ENCODE measurements at regions not wholly inside any gene's neighbourhood (a gene's known extent, or its start where the extent isn't known, plus 50 kb on each side); places are given as distances from the start of the nearest gene placed in this dataset.

DNA sequence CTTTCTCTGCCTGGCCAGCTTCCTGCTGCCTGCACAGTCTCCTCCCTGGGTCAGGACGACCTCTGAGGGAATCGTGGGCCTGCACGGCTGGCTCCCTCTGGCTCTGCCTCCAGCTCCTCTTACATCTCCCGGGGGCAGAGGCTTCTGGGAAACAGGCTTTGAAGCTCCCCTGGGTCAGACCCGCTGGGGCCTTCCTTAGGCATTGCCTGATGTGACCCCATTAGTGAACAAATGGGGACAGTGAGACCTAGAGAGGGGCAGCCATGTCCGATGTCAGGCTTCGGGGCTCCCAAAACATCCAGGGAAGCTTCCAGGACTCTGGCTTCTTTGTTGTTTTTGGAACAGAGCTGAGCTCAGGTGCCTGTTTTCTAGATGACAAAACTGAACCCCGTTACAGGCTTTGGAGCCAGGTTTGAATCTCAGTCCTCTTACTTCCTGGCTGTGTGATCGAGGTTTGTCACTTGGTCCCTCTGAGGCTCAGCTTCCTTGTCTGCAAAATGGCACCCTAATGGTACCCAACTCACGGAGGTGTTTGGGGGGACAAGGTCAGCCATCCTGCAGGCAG, 94.3 kb downstream of the CEBPB start:
- H3K27ac Mint-ChIP-seq (ENCODE audit: unreplicated experiment): no peak overlapping the region
- no peaks in the 10 kb centered on the region for H3K36me3 Mint-ChIP-seq (ENCODE audit: low read depth)
- H3K4me1 Mint-ChIP-seq: peaks cover 17% of the 10 kb centered on the region
- H3K9me3 Mint-ChIP-seq: no peaks in the 10 kb centered on the region
- H3K27me3 Mint-ChIP-seq (ENCODE audit: low read depth): no peaks in the 10 kb centered on the region
- H3K4me3 Mint-ChIP-seq: no peak overlapping the region
- TF ChIP-seq, protein P1, sequence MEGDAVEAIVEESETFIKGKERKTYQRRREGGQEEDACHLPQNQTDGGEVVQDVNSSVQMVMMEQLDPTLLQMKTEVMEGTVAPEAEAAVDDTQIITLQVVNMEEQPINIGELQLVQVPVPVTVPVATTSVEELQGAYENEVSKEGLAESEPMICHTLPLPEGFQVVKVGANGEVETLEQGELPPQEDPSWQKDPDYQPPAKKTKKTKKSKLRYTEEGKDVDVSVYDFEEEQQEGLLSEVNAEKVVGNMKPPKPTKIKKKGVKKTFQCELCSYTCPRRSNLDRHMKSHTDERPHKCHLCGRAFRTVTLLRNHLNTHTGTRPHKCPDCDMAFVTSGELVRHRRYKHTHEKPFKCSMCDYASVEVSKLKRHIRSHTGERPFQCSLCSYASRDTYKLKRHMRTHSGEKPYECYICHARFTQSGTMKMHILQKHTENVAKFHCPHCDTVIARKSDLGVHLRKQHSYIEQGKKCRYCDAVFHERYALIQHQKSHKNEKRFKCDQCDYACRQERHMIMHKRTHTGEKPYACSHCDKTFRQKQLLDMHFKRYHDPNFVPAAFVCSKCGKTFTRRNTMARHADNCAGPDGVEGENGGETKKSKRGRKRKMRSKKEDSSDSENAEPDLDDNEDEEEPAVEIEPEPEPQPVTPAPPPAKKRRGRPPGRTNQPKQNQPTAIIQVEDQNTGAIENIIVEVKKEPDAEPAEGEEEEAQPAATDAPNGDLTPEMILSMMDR (conservative IDR thresholded peaks at IDR 0.05): no peak
- no peak for DNase-seq (ENCODE audit: low read depth, low spot score)

DNA sequence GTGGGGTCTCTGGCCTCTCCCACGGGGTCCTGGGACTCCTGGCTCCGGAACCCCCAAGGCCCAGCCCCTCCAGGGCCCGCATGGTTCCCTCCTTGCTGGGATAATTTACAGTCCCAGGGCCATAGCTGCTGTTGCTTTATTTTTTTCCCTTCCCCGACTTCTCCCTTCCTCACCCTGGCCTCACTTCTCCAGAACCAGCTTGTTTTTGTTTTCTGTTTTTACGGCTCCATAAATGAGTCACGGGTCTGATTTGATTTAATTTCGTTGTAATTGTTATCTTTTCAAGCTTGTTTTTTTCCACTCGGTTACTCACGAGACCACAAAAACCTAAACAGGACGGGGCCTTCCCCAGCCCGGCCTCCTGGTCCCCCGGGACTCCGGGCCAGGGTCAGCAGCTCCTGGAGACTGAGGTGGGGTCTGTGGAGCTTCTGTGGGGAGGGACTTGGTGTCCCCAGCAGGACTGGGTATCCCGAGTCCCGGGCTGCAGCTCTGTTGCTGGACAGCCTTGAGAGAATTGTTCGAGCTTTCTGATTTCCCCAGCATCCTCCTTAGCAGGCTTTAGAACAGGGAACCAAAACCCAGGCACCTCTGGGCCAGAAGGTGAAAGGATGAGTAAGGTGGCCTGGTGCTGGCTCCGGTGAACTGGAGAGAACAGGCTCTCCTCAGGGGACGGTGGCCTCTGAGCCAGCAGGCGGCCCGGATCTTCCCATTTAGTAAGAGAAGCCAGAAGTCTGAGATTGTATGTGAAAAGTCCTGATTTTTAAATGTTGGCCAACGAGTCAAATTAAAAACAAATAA, 94.9 kb downstream of the CEBPB start:
- peaks cover 17% of the 10 kb centered on the region for H3K4me1 Mint-ChIP-seq
- peak overlapping the region; percentile 54 for H3K27ac Mint-ChIP-seq (ENCODE audit: unreplicated experiment)
- H3K9me3 Mint-ChIP-seq: no peaks in the 10 kb centered on the region
- no peaks in the 10 kb centered on the region for H3K36me3 Mint-ChIP-seq (ENCODE audit: low read depth)
- no peak overlapping the region for H3K4me3 Mint-ChIP-seq
- no peaks in the 10 kb centered on the region for H3K27me3 Mint-ChIP-seq (ENCODE audit: low read depth)
- TF ChIP-seq, protein P1 (conservative IDR thresholded peaks at IDR 0.05): no peak
- DNase-seq (ENCODE audit: low read depth, low spot score): no peak

DNA sequence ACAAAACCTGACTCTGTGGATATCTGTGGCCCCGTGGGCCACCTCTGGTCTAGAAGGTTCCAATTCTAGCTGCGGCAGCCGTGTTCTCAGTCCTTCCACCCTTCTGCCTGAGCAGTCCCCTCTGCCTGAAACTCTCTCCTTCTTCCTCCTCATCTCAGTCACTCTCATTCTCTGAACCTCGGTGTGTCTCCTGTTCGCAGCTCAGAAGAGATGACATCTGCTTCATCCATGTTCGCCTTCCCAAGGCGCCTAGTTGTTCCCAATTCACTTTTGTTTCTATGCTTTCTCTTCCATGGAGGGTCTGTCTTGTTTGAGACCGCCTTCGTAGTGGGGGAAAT, 95.5 kb downstream of the CEBPB start:
- TF ChIP-seq, protein P1 (conservative IDR thresholded peaks at IDR 0.05): no peak
- no peaks in the 10 kb centered on the region for H3K36me3 Mint-ChIP-seq (ENCODE audit: low read depth)
- peaks cover 17% of the 10 kb centered on the region for H3K4me1 Mint-ChIP-seq
- no peak for DNase-seq (ENCODE audit: low read depth, low spot score)
- H3K27ac Mint-ChIP-seq (ENCODE audit: unreplicated experiment): peak overlapping the region; percentile 57
- no peaks in the 10 kb centered on the region for H3K27me3 Mint-ChIP-seq (ENCODE audit: low read depth)
- no peak overlapping the region for H3K4me3 Mint-ChIP-seq
- no peaks in the 10 kb centered on the region for H3K9me3 Mint-ChIP-seq

DNA sequence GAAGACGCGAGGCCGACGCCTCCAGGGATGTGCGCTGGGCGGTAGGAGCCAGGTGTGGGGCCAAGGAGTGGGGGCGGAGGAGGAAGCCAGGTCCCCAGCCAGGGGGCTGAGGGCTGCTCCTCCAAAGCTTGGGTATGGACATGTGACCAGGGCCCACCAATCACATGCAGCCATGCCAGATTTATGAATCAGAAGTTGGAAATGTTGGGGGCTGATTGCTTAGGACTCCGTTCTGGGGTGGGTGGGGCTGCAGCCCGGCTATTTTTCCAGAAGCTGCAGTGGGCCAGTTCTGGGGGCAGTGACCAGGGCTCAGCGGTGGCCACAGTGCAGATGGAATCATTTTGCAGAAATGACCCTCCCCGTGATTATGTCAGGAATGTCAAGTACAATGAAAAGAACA, 96.0 kb downstream of the CEBPB start:
- Mint-ChIP-seq H3K36me3 (ENCODE audit: low read depth) (no peaks in the 10 kb centered on the region), H3K4me1 (peaks cover 17% of the 10 kb centered on the region), H3K27ac (ENCODE audit: unreplicated experiment) (no peak overlapping the region), H3K27me3 (ENCODE audit: low read depth) (no peaks in the 10 kb centered on the region), H3K9me3 (no peaks in the 10 kb centered on the region), H3K4me3 (no peak overlapping the region)
- no peak for DNase-seq (ENCODE audit: low read depth, low spot score)
- TF ChIP-seq, protein P1 (conservative IDR thresholded peaks at IDR 0.05): no peak

DNA sequence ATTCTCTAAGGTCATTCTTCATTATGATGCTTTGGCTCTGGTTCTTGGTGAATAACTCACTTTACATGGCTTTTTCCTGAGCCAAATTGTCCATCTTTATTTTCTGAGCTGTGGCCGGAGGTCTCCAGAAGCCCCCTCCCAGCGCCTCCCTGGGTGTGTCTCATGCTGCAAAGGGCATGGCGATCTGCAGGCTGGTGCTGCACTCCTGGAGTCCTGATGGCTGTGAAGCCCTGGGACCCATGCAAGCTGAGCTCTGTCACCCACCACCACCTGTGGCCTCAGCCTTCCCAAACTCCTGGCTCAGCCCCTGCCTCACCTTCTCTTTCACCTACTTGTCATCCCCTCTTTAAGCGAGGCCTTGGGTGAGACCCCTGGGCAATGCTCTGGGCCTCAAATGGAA, 96.9 kb downstream of the CEBPB start:
- Mint-ChIP-seq H3K27me3 (ENCODE audit: low read depth) (no peaks in the 10 kb centered on the region), H3K9me3 (no peaks in the 10 kb centered on the region), H3K36me3 (ENCODE audit: low read depth) (no peaks in the 10 kb centered on the region), H3K4me1 (peaks cover 17% of the 10 kb centered on the region), H3K27ac (ENCODE audit: unreplicated experiment) (no peak overlapping the region), H3K4me3 (no peak overlapping the region)
- TF ChIP-seq, protein P1 (conservative IDR thresholded peaks at IDR 0.05): no peak
- no peak for DNase-seq (ENCODE audit: low read depth, low spot score)

Data from neural crest cell (in vitro differentiated cells).